Mammary epithelial cell (primary cell): ENCODE measurements at regions not wholly inside any gene's neighbourhood (a gene's known extent, or its start where the extent isn't known, plus 50 kb on each side); places are given as distances from the start of the nearest gene placed in this dataset.

Experiments used
- CTCF ChIP-seq, 2 donors: IDR thresholded peaks in 1 of 2; conservative IDR thresholded peaks in 1 of 2; 2 replicates each; pipeline ENCODE4 v1.5.1; 2011 to 2012; ENCODE audit warnings: inconsistent platforms in 2 of 2, low read length in 2 of 2, mild to moderate bottlenecking in 2 of 2, control low read depth in 1 of 2, low read depth in 1 of 2; ENCODE audit not compliant: insufficient read depth in 1 of 2; ENCODE audit errors: extremely low read depth in 1 of 2
- EZH2 ChIP-seq: IDR thresholded peaks from 2 replicates; pipeline ENCODE4 v1.6.1; 2012; ENCODE audit warnings: low read length, inconsistent platforms, borderline replicate concordance

- TF ChIP-seq CTCF (conservative IDR thresholded peaks at IDR 0.05 in 1 of 2, IDR thresholded peaks at IDR 0.05 in 1 of 2; ENCODE audit: extremely low read depth in 1 of 2, insufficient read depth in 1 of 2, low read depth in 1 of 2, low read length in 2 of 2) (no peak), EZH2 (no peak)
Measured at GRCh38 chr10:50936335-50936734, 50.9 kb upstream of the A1CF start.
